Hepatocyte (in vitro differentiated cells): ENCODE measurements at regions not wholly inside any gene's neighbourhood (a gene's known extent, or its start where the extent isn't known, plus 50 kb on each side); places are given as distances from the start of the nearest gene placed in this dataset.

Source experiments
- DNase-seq: peaks from one replicate; pipeline ENCODE4 v3.0.0-alpha.2; 2016; ENCODE audit warnings: low spot score
- H2AFZ ChIP-seq: fragments of 200-600 bp; sonication (generic); 2 replicates; pipeline ENCODE4 v1.6.0; 2016; ENCODE audit warnings: antibody characterized with exemption, mild to moderate bottlenecking
- H3K27ac ChIP-seq: fragments of 200-600 bp; sonication (generic); 2 replicates; pipeline ENCODE4 v1.5.1; 2016; ENCODE audit warnings: mild to moderate bottlenecking
- H3K27me3 ChIP-seq: fragments of 200-600 bp; sonication (generic); 2 replicates; pipeline ENCODE4 v1.6.1; 2016
- H3K36me3 ChIP-seq: fragments of 200-600 bp; sonication (generic); replicated peaks from 2 replicates; pipeline ENCODE4 v1.5.1; 2016; ENCODE audit warnings: low read depth; ENCODE audit not compliant: insufficient read depth
- H3K4me1 ChIP-seq: fragments of 200-600 bp; sonication (generic); 2 replicates; pipeline ENCODE4 v1.5.1; 2016; ENCODE audit warnings: mild to moderate bottlenecking, moderate library complexity; ENCODE audit not compliant: insufficient read depth
- H3K4me2 ChIP-seq: fragments of 200-600 bp; sonication (generic); 2 replicates; pipeline ENCODE4 v1.6.0; 2016
- H3K4me3 ChIP-seq: fragments of 200-600 bp; sonication (generic); 2 replicates; pipeline ENCODE4 v1.5.1; 2016; ENCODE audit warnings: mild to moderate bottlenecking
- H3K79me2 ChIP-seq: fragments of 200-600 bp; sonication (generic); 2 replicates; pipeline ENCODE4 v1.6.0; 2017; ENCODE audit warnings: mild to moderate bottlenecking
- H3K9me2 ChIP-seq: fragments of 200-600 bp; sonication (generic); replicated peaks from 2 replicates; pipeline ENCODE4 v1.6.0; 2017; ENCODE audit warnings: mild to moderate bottlenecking; ENCODE audit not compliant: insufficient read depth
- H3K9me3 ChIP-seq: fragments of 200-600 bp; sonication (generic); 2 replicates; pipeline ENCODE4 v1.5.1; 2016; ENCODE audit warnings: low read depth, mild to moderate bottlenecking
- H4K20me1 ChIP-seq: fragments of 200-600 bp; sonication (generic); 2 replicates; pipeline ENCODE4 v1.6.0; 2016; ENCODE audit warnings: mild to moderate bottlenecking; ENCODE audit not compliant: insufficient read depth, poor library complexity, severe bottlenecking
- EZH2 ChIP-seq: fragments of 200-600 bp; sonication (generic); IDR thresholded peaks from 2 replicates; pipeline ENCODE4 v1.6.1; 2016; ENCODE audit warnings: antibody characterized with exemption, mild to moderate bottlenecking, borderline replicate concordance
- EZH2phosphoT487 ChIP-seq: fragments of 200-600 bp; sonication (generic); IDR thresholded peaks from one replicate; pipeline ENCODE4 v1.6.1; 2018; ENCODE audit warnings: antibody characterized with exemption, mild to moderate bottlenecking, low read depth, moderate library complexity; ENCODE audit not compliant: unreplicated experiment, severe bottlenecking
- WGBS: methylation state at CpG from one replicate; pipeline ENCODE4 v1.1.6; 2016; ENCODE audit warnings: low lambda C conversion rate; ENCODE audit errors: missing lambda C conversion rate; 5-methylcytosine and 5-hydroxymethylcytosine counted together
- TF ChIP-seq, protein P1 (sequence below): fragments of 200-600 bp; sonication (generic); IDR thresholded peaks from 2 replicates; pipeline ENCODE4 v1.5.1; 2016; ENCODE audit warnings: antibody characterized with exemption, mild to moderate bottlenecking; ENCODE audit not compliant: poor library complexity

- Histone ChIP-seq H2AFZ (no peak overlapping the region), H3K4me3 (no peak overlapping the region), H3K79me2 (no peaks in the 10 kb centered on the region), H4K20me1 (no peaks in the 10 kb centered on the region), H3K27ac (no peak overlapping the region), H3K36me3 (no peaks in the 10 kb centered on the region), H3K9me2 (no peaks in the 10 kb centered on the region), H3K4me2 (no peak overlapping the region), H3K9me3 (no peaks in the 10 kb centered on the region), H3K27me3 (no peaks in the 10 kb centered on the region), H3K4me1 (no peaks in the 10 kb centered on the region)
- TF ChIP-seq EZH2 (no peak), EZH2phosphoT487 (no peak)
- TF ChIP-seq, protein P1, sequence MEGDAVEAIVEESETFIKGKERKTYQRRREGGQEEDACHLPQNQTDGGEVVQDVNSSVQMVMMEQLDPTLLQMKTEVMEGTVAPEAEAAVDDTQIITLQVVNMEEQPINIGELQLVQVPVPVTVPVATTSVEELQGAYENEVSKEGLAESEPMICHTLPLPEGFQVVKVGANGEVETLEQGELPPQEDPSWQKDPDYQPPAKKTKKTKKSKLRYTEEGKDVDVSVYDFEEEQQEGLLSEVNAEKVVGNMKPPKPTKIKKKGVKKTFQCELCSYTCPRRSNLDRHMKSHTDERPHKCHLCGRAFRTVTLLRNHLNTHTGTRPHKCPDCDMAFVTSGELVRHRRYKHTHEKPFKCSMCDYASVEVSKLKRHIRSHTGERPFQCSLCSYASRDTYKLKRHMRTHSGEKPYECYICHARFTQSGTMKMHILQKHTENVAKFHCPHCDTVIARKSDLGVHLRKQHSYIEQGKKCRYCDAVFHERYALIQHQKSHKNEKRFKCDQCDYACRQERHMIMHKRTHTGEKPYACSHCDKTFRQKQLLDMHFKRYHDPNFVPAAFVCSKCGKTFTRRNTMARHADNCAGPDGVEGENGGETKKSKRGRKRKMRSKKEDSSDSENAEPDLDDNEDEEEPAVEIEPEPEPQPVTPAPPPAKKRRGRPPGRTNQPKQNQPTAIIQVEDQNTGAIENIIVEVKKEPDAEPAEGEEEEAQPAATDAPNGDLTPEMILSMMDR, result no peak
- 82% methylated on average over 4 of the region's 4 CpGs for WGBS
- DNase-seq, result no peak
Measured at GRCh38 chr9:22580788-22581187, 134.2 kb downstream of the DMRTA1 start.

DNA sequence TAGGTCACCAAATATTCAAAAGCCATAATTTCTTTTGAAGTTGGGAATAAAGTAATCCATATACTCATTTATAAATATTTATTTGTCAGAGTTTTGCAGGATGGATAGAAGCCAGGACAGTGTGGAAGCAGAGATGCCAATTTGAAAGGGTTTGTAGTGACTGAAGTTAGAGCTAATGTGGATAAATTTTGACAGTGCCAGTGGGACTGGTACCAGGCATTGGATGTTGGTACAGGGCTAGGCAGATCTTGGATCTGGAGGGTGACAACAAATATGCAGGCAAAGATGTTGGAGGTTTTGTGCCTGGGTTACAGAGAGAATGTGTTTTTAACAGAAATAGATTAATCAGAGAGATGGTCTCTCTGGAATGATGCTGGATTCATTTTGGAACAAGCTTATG lies 135.6 kb downstream of the DMRTA1 start:
- Histone ChIP-seq H4K20me1 (no peaks in the 10 kb centered on the region), H3K79me2 (no peaks in the 10 kb centered on the region), H3K36me3 (no peaks in the 10 kb centered on the region), H3K9me2 (no peaks in the 10 kb centered on the region), H3K4me2 (no peak overlapping the region), H3K27ac (no peak overlapping the region), H3K4me1 (no peaks in the 10 kb centered on the region), H2AFZ (no peak overlapping the region), H3K9me3 (no peaks in the 10 kb centered on the region), H3K27me3 (no peaks in the 10 kb centered on the region), H3K4me3 (no peak overlapping the region)
- TF ChIP-seq EZH2 (no peak), EZH2phosphoT487 (no peak)
- TF ChIP-seq, protein P1, result no peak
- DNase-seq, result no peak

DNA sequence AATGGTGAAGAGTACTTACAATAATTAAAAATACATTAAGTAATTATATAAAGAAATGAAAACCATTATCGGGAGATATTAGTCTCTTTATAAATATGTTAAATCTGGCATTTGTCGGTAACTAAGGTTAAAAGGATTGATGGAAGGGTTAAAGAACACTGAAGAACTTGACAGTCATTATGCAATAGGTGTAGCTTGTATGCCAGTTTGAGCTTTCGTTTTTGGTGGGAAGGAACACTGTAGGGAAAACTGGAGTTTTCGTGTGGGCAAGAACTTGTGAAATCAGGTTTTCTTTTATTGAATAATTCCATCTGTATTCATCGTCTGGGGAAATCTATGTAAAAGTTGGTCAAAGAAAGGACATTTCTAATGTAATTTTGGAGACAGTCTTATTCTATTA lies 142.3 kb downstream of the DMRTA1 start:
- Histone ChIP-seq H3K9me2 (no peaks in the 10 kb centered on the region), H3K36me3 (no peaks in the 10 kb centered on the region), H3K27me3 (no peaks in the 10 kb centered on the region), H3K9me3 (no peaks in the 10 kb centered on the region), H4K20me1 (no peaks in the 10 kb centered on the region), H3K4me2 (no peak overlapping the region), H2AFZ (no peak overlapping the region), H3K27ac (no peak overlapping the region), H3K79me2 (no peaks in the 10 kb centered on the region), H3K4me1 (no peaks in the 10 kb centered on the region), H3K4me3 (no peak overlapping the region)
- DNase-seq, result no peak
- no peak for TF ChIP-seq EZH2phosphoT487
- TF ChIP-seq EZH2, result no peak
- TF ChIP-seq, protein P1, result no peak
- WGBS, result 96% methylated on average over 5 of the region's 5 CpGs
